GM18499 (cell line): ENCODE measurements at regions not wholly inside any gene's neighbourhood (a gene's known extent, or its start where the extent isn't known, plus 50 kb on each side); places are given as distances from the start of the nearest gene placed in this dataset.

Experiments used
- ATAC-seq: cut with Tn5 transposase; IDR thresholded peaks from one replicate; pipeline ENCODE4 v1.9.1; 2021; ENCODE audit warnings: moderate number of reproducible peaks; ENCODE audit not compliant: insufficient read depth, unreplicated experiment

DNA sequence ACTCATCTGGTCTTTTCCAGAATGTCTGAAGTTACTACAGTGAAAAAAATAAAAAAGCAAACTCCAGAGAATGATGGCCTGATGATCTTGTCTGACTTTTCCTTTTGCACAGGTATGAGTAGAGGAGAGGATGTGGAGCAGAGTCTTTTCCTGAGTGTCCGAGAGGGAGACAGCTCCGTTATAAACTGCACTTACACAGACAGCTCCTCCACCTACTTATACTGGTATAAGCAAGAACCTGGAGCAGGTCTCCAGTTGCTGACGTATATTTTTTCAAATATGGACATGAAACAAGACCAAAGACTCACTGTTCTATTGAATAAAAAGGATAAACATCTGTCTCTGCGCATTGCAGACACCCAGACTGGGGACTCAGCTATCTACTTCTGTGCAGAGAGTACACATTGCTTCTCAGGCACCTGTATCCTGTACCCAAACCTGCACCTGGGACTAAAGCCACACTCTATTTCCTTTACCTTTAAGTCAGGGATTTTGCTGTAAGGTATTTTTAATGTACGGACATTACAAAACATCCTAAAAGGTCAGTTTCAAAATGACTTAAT is 75.8 kb upstream of the OR4E1 start:
- no peak for ATAC-seq

DNA sequence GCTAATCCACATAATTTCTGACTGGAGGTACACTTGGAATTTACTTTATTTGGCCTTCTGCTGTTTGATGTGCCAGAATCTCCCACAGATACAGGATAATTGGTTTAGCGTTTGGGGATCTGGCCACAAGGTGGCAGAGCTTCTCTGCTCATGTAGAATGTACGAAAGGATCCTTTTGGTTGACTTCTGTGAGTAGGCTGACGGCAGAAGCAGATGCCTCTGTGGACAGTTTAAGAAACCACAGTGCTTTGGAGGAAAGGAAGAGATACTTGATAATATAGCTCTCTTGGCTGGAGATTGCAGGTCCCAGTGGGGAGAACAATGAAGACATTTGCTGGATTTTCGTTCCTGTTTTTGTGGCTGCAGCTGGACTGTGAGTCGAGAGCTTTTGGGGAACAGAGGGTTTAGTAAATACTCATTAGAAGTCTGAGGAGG is 75.3 kb upstream of the OR4E1 start:
- no peak for ATAC-seq

DNA sequence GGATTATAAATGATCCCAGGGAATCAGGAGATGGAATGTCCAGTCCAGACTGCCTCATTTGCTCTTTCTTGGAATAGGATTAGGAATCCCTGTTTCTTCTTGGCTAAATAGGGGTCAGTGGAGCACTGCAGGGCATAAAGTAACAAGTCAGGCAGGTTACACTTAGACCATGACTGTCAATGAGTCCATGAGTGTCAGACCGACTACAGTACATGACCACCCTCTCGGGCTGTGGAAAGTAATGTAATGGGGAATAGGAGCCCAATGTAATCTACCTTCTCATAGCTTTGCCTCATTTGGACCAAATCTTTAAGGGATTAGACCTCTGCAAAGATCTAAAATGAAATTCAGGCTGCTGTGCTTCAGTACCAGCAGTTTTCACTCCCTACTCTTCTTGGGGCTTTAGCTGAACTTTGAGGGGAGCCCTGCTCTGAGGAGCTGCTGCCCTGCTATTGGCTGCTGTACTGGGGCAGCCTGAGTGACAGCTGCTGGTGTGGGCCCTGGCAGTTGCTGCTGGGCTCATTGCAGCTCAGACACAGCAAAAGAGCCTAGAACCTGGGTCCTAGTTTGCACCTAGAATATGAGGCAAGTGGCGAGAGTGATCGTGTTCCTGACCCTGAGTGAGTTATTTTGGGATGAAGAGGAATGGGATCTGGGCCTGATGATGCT is 62.2 kb upstream of the OR4E1 start:
- ATAC-seq = no peak

DNA sequence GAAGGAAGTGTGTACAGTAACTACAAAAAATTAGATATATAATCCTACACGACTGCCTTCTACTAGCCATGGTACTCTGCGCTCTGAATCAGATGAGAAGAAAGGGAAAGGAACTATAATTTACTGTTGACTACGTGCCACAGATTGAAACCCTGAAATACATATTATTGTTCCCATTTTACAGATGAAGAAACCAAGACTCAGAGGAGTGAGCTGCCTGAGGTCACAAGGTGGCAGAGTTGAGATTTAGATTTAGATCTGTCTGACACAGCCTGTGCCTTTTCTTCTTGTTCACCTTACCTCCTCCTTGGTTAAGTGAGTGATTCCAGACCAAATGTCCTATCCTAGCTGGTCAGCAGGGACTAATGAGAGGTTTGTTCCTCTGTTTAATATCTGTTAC is 61.6 kb upstream of the OR4E1 start:
- ATAC-seq = no peak

DNA sequence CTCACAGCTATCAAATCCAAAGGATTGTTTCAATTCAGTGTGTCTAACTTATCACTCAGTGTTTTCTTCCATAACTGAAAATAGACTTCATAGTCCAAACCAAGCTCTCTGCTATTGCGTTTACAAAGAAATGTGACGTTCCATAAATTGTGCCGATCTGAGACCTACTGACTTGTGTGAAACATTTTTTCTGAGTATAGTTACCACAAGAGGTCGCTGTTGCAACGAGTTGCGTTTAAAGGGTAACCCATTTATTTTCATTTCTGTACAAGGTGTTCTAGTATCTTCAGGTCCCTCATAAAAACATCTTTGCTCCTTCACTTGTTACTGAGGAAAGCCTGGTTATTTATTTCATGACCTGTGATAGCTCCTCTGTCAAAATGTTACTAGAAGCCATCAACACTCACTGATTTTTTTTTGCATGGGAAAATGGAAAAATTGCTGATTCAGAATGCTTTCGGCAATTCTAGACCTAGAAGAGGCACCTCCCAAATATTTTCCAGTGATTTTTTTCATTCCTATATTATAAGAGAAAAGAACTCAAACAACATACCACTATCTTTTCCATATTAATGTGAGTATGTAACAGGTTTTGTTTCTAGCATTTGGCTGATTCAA is 60.9 kb upstream of the OR4E1 start:
- no peak for ATAC-seq

DNA sequence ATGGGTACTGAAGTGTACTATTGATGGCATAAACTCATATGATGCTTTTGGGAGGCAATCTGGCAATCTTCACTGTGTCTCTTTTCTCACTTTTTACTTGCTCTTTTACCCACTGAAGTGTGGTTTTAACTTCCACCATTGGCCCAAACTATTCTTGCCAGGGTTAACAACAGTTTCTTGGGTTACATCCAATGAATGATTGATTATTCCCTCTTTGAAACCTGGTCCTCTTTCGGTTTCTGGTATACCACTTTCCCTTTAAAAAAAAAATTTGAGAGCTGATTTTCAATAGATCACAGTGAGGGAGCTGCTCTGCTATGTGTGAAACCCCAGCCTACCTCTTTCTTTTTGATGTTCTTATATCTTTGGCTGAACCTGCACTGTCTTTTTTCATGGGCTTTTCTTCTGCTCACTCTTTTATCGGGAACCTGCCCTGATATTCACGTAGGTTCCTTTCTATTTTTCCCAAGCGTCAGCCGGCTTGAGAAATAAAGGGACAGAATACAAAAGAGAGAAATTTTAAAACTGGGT is 56.1 kb upstream of the OR4E1 start:
- no peak for ATAC-seq

DNA sequence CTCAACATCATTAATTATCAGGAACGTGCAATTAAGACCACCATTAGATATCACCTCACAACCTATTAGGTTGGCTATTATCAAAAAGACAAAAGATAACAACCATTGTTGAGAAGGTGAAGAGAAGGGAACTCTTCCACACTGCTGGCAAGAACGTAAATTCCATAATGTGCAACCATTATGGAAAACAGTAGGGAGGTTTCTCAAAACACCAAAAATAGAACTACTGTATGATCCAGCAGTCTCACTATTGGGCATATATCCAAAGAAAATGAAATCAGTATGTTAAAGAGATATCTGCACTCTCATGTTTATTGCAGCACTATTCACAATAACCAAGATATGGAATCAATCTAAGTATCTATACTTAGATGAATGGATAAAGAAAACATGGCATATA is 51.6 kb upstream of the OR4E1 start:
- no peak for ATAC-seq

DNA sequence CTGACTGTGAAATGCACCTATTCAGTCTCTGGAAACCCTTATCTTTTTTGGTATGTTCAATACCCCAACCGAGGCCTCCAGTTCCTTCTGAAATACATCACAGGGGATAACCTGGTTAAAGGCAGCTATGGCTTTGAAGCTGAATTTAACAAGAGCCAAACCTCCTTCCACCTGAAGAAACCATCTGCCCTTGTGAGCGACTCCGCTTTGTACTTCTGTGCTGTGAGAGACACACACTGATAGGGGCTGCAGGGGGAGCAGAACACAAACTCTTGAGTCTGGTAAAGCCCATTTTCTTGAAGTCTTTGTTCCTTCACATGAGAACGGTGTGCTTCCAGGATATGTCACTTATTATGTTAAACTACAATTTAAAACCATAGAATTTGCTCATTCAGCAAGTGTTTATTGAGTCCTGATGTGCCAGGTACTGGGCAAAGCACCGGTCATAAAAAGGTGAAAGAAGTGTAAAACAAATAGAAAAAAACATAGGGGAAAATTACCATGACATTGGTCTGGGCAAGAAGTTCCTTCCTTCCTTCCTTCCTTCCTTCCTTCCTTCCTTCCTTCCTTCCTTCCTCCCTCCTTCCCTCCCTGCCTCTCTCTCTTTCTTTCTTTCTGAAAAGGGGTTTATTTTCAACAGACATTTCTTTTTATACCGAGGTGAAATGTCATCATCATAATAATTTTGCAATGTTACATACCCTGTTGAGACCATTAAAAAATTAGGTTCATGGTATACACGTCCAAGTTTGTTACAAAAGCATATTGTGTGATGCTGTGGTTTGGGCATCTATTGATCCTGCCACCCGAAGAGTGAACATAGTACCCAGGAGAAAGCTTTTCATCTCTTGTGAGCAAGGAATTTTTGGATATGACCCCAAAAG is 50.7 kb upstream of the OR4E1 start:
- ATAC-seq = no peak

DNA sequence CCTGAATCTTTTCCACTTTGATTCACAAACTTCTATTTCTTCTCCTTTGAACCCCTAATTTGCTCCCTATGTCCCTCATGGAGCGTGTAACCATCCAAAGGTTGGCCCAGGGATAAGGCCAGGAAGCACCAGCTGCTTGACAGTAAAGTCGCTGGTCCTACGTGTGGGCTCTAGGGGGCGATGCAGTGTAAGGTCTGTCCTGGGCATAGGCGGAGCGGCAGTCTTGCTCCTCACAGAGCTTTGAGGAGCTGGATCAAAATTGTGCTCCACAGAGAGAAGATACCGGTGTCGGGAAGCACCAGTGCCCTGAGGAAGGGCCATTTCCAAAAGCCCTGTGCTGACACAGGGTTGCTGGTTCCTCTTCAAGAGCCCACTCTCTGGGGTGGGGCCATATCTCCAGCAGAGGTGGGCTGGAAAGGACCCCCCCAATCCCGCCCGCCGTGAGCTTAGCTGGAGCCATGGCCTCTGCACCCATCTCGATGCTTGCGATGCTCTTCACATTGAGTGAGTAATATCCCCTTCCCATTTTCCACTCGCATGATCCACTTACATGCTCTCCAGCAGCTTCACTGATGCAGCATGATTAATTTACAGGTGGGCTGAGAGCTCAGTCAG is 49.9 kb upstream of the OR4E1 start:
- no peak for ATAC-seq
